ENCODE measurements at regions not wholly inside any gene's neighbourhood (a gene's known extent, or its start where the extent isn't known, plus 50 kb on each side); places are given as distances from the start of the nearest gene placed in this dataset.

- TF ChIP-seq, protein P1, sequence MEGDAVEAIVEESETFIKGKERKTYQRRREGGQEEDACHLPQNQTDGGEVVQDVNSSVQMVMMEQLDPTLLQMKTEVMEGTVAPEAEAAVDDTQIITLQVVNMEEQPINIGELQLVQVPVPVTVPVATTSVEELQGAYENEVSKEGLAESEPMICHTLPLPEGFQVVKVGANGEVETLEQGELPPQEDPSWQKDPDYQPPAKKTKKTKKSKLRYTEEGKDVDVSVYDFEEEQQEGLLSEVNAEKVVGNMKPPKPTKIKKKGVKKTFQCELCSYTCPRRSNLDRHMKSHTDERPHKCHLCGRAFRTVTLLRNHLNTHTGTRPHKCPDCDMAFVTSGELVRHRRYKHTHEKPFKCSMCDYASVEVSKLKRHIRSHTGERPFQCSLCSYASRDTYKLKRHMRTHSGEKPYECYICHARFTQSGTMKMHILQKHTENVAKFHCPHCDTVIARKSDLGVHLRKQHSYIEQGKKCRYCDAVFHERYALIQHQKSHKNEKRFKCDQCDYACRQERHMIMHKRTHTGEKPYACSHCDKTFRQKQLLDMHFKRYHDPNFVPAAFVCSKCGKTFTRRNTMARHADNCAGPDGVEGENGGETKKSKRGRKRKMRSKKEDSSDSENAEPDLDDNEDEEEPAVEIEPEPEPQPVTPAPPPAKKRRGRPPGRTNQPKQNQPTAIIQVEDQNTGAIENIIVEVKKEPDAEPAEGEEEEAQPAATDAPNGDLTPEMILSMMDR (IDR thresholded peaks at IDR 0.05) = no peak
- no peak for TF ChIP-seq POLR2A (IDR thresholded peaks at IDR 0.05)
These were observed 859.3 kb upstream of the ATXN7L3B start for GRCh38 chr12:73678335-73678734.

All from testis (tissue), 2 donors.